Sigmoid colon (tissue), 4 donors: ENCODE measurements at regions not wholly inside any gene's neighbourhood (a gene's known extent, or its start where the extent isn't known, plus 50 kb on each side); places are given as distances from the start of the nearest gene placed in this dataset.

Source experiments
- EP300 ChIP-seq, 4 donors: sonication (generic); formaldehyde crosslinking; IDR thresholded peaks; one replicate each; pipeline ENCODE4 v1.6.1; 2017; ENCODE audit warnings: antibody characterized with exemption in 4 of 4
- POLR2A ChIP-seq, 2 donors: fragments of 450-650 bp; IDR thresholded peaks; one replicate each; pipeline ENCODE4 v1.6.1; 2016; ENCODE audit warnings: antibody characterized with exemption in 2 of 2, mild to moderate bottlenecking in 2 of 2, moderate library complexity in 2 of 2

- no peak for TF ChIP-seq POLR2A (IDR thresholded peaks at IDR 0.05)
- no peak for TF ChIP-seq EP300 (IDR thresholded peaks at IDR 0.05)
Observed at GRCh38 chr6:96345501-96345900, 176.1 kb upstream of the UFL1 start.
